Right cardiac atrium (tissue), 5 donors: ENCODE measurements at regions not wholly inside any gene's neighbourhood (a gene's known extent, or its start where the extent isn't known, plus 50 kb on each side); places are given as distances from the start of the nearest gene placed in this dataset.
"Not testable (repeated sequence)": the region's sequence is repeated elsewhere in the genome, so short reads cannot be mapped to it uniquely, and the experiment has no call there.

ENCODE experiments used
- ATAC-seq, 2 donors: fragments of 200-7000 bp; cut with Tn5 transposase; one replicate each; pipeline versions ENCODE4 v1.8.0 to v1.9.1; 2020; ENCODE audit warnings: moderate library complexity in 2 of 2, mild to moderate bottlenecking in 1 of 2
- DNase-seq, 3 donors: peaks; one replicate each; pipeline ENCODE4 v3.0.0-alpha.2; 2020
- H3K27ac ChIP-seq: one replicate; pipeline ENCODE4 v1.5.1; 2013; ENCODE audit warnings: mild to moderate bottlenecking, low read length, control low read depth, moderate library complexity
- H3K27me3 ChIP-seq: one replicate; pipeline ENCODE4 v1.6.1; 2013; ENCODE audit not compliant: control insufficient read depth, insufficient read depth
- H3K4me1 ChIP-seq: one replicate; pipeline ENCODE4 v1.6.1; 2013; ENCODE audit warnings: low read length; ENCODE audit not compliant: control insufficient read depth, insufficient read depth
- H3K4me3 ChIP-seq: one replicate; pipeline ENCODE4 v1.5.1; 2013; ENCODE audit warnings: low read length, control low read depth
- H3K9me3 ChIP-seq: one replicate; pipeline ENCODE4 v1.6.1; 2013; ENCODE audit warnings: low read length; ENCODE audit not compliant: control insufficient read depth
- WGBS: extraction: QIAGEN DNeasy Blood & Tissue Kit; methylation state at CpG from one replicate; pipeline ENCODE4 v1.1.7; 2013; 5-methylcytosine and 5-hydroxymethylcytosine counted together
- intact Hi-C, 4 donors: fragments of 100-400 bp; cut with DNase I; formaldehyde crosslinking; loops; one replicate each; pipeline versions ENCODE4 v1.11.0 to v1.14.0; 2022 to 2023
- donor health status: healthy with polysubstance abuse.
- donor health status: DM: no; HTN: yes; CAD: no.
- donor health status: DM: no; HTN: no; CAD: no.
- donor health status: DM: no; HTN: yes; CAD: no; lungs with severe emphysema.
- donor health status: DM: yes; HTN: yes; CAD: no.

GRCh38 chr2:77725045-77725444, 202.9 kb upstream of the LRRTM4 start:
- Histone ChIP-seq H3K4me3 (no peak overlapping the region), H3K4me1 (no peaks in the 10 kb centered on the region), H3K27ac (no peak overlapping the region), H3K9me3 (no peaks in the 10 kb centered on the region), H3K27me3 (no peaks in the 10 kb centered on the region)
- WGBS, result 90% methylated on average over 1 of the region's 1 CpG
- intact Hi-C loops, result no loop called here
- no peak for ATAC-seq
- no peak for DNase-seq

GRCh38 chr2:77734662-77735340, 212.6 kb upstream of the LRRTM4 start:
- not testable (repeated sequence) for H3K9me3 ChIP-seq

GRCh38 chr2:77737236-77737635, 215.1 kb upstream of the LRRTM4 start:
- H3K4me3 ChIP-seq, result no peak overlapping the region
- H3K27me3 ChIP-seq, result no peaks in the 10 kb centered on the region
- no peak for ATAC-seq
- 42% methylated on average over 3 of the region's 3 CpGs for WGBS
- intact Hi-C loops, result no loop called here
- no peaks in the 10 kb centered on the region for H3K4me1 ChIP-seq
- H3K27ac ChIP-seq, result no peak overlapping the region
- no peak for DNase-seq
- H3K9me3 ChIP-seq, result no peaks in the 10 kb centered on the region

More at GRCh38 chr2:77734662-77735340, 212.6 kb upstream of the LRRTM4 start:
- 94% methylated on average over 39 of the region's 39 CpGs for WGBS
- H3K27ac ChIP-seq, intact Hi-C loops, H3K4me3 ChIP-seq, H3K4me1 ChIP-seq, H3K27me3 ChIP-seq, ATAC-seq: not testable (repeated sequence)
- peak in 2 of 3 donors; percentile 18 to 46 for DNase-seq

- Histone ChIP-seq H3K27me3 (no peaks in the 10 kb centered on the region), H3K4me3 (no peak overlapping the region), H3K27ac (no peak overlapping the region), H3K4me1 (no peaks in the 10 kb centered on the region), H3K9me3 (no peaks in the 10 kb centered on the region)
- DNase-seq, result no peak
- WGBS, result 51% methylated on average over 2 of the region's 2 CpGs
- intact Hi-C loops, result no loop called here
- no peak for ATAC-seq
Measured at GRCh38 chr2:77746780-77747179, 224.6 kb upstream of the LRRTM4 start.

GRCh38 chr2:77753710-77754345, 231.7 kb upstream of the LRRTM4 start:
- H3K9me3 ChIP-seq, H3K4me3 ChIP-seq, ATAC-seq, H3K27me3 ChIP-seq, intact Hi-C loops, H3K27ac ChIP-seq, H3K4me1 ChIP-seq: not testable (repeated sequence)
- 83% methylated on average over 30 of the region's 30 CpGs for WGBS
- DNase-seq, result peak in 1 of 3 donors; percentile 16

GRCh38 chr2:77767388-77768076, 245.4 kb upstream of the LRRTM4 start:
- no peaks in the 10 kb centered on the region for H3K27me3 ChIP-seq
- H3K9me3 ChIP-seq, result no peaks in the 10 kb centered on the region
- intact Hi-C loops, result no loop called here
- WGBS, result 75% methylated on average over 8 of the region's 8 CpGs
- no peak overlapping the region for H3K4me3 ChIP-seq
- no peaks in the 10 kb centered on the region for H3K4me1 ChIP-seq
- peak in 1 of 2 donors; percentile 14 for ATAC-seq
- no peak overlapping the region for H3K27ac ChIP-seq
- DNase-seq, result no peak

GRCh38 chr2:77768508-77768907, 246.3 kb upstream of the LRRTM4 start:
- Histone ChIP-seq H3K27me3 (no peaks in the 10 kb centered on the region), H3K4me3 (no peak overlapping the region), H3K9me3 (no peaks in the 10 kb centered on the region), H3K27ac (no peak overlapping the region), H3K4me1 (no peaks in the 10 kb centered on the region)
- 69% methylated on average over 3 of the region's 3 CpGs for WGBS
- no peak for ATAC-seq
- DNase-seq, result no peak
- intact Hi-C loops, result no loop called here

GRCh38 chr2:77778917-77779316, 256.7 kb upstream of the LRRTM4 start:
- H3K27ac ChIP-seq, result no peak overlapping the region
- H3K27me3 ChIP-seq, result no peaks in the 10 kb centered on the region
- H3K4me1 ChIP-seq, result no peaks in the 10 kb centered on the region
- DNase-seq, result no peak
- intact Hi-C loops, result no loop called here
- no peaks in the 10 kb centered on the region for H3K9me3 ChIP-seq
- no peak for ATAC-seq
- no peak overlapping the region for H3K4me3 ChIP-seq

GRCh38 chr2:77793500-77793899, 271.3 kb upstream of the LRRTM4 start:
- H3K27ac ChIP-seq, intact Hi-C loops, H3K4me1 ChIP-seq, H3K27me3 ChIP-seq, DNase-seq, H3K9me3 ChIP-seq, ATAC-seq, H3K4me3 ChIP-seq: not testable (repeated sequence)
- 94% methylated on average over 2 of the region's 2 CpGs for WGBS

GRCh38 chr2:77796397-77796796, 274.2 kb upstream of the LRRTM4 start:
- Histone ChIP-seq H3K27ac (no peak overlapping the region), H3K27me3 (no peaks in the 10 kb centered on the region), H3K4me3 (no peak overlapping the region), H3K4me1 (no peaks in the 10 kb centered on the region), H3K9me3 (no peaks in the 10 kb centered on the region)
- intact Hi-C loops, result no loop called here
- DNase-seq (no peak), ATAC-seq (no peak)
- 73% methylated on average over 2 of the region's 2 CpGs for WGBS

GRCh38 chr2:77797088-77797487, 274.9 kb upstream of the LRRTM4 start:
- ATAC-seq, result no peak
- no peak overlapping the region for H3K27ac ChIP-seq
- intact Hi-C loops, result no loop called here
- no peak for DNase-seq
- no peaks in the 10 kb centered on the region for H3K4me1 ChIP-seq
- 12% methylated on average over 1 of the region's 1 CpG for WGBS
- H3K4me3 ChIP-seq, result no peak overlapping the region
- H3K27me3 ChIP-seq, result no peaks in the 10 kb centered on the region
- no peaks in the 10 kb centered on the region for H3K9me3 ChIP-seq
